Common myeloid progenitor, CD34-positive (primary cell): ENCODE measurements at regions not wholly inside any gene's neighbourhood (a gene's known extent, or its start where the extent isn't known, plus 50 kb on each side); places are given as distances from the start of the nearest gene placed in this dataset.

ENCODE experiments used
- CTCF ChIA-PET: fragments of 350-600 bp; sonication (Branson Sonifier 250); formaldehyde crosslinking; loops from one replicate; lab custom pipeline; 2021; ENCODE audit warnings: antibody characterized with exemption; lab: Charles Lee
- POLR2A ChIA-PET: fragments of 350-600 bp; sonication (Branson Sonifier 250); formaldehyde crosslinking; loops from one replicate; lab custom pipeline; 2021; ENCODE audit warnings: antibody characterized with exemption; lab: Charles Lee
- DNase-seq, 3 donors: peaks; one replicate each; pipeline versions ENCODE4 v3.0.0 to v3.0.0-alpha.2; 2013
- H3K27ac ChIP-seq, 2 experiments: 1 replicate in 1 of 2; 2 replicates in 1 of 2; pipeline ENCODE4 v1.7.0; 2013; ENCODE audit warnings: inconsistent platforms in 2 of 2, low read length in 2 of 2, mild to moderate bottlenecking in 2 of 2, low read depth in 1 of 2, moderate library complexity in 1 of 2; ENCODE audit not compliant: severe bottlenecking in 2 of 2, insufficient read depth in 1 of 2, poor library complexity in 1 of 2
- H3K27me3 ChIP-seq, 5 experiments: replicated peaks in 2 of 5; 1 replicate in 3 of 5; 2 replicates in 2 of 5; pipeline versions ENCODE4 v1.6.1 to v1.7.0; 2013; ENCODE audit warnings: low read length in 4 of 5, mild to moderate bottlenecking in 2 of 5, moderate library complexity in 2 of 5, inconsistent platforms in 1 of 5; ENCODE audit not compliant: insufficient read depth in 5 of 5, control insufficient read depth in 4 of 5
- H3K36me3 ChIP-seq, 4 experiments: 1 replicate in 2 of 4; 2 replicates in 2 of 4; pipeline versions ENCODE4 v1.6.1 to v1.7.0; 2013; ENCODE audit warnings: low read length in 3 of 4, control low read depth in 1 of 4, mild to moderate bottlenecking in 1 of 4; ENCODE audit not compliant: control insufficient read depth in 4 of 4, insufficient read depth in 4 of 4
- H3K4me1 ChIP-seq, 4 experiments: 1 replicate in 3 of 4; 2 replicates in 1 of 4; pipeline versions ENCODE4 v1.6.1 to v1.7.1; 2013; ENCODE audit warnings: low read length in 3 of 4, mild to moderate bottlenecking in 3 of 4, control low read depth in 1 of 4, inconsistent platforms in 1 of 4, moderate library complexity in 1 of 4; ENCODE audit not compliant: control insufficient read depth in 4 of 4, insufficient read depth in 4 of 4; ENCODE audit errors: control extremely low read depth in 1 of 4
- H3K4me3 ChIP-seq, 7 experiments: 1 replicate in 4 of 7; 2 replicates in 3 of 7; pipeline versions ENCODE4 v1.5.1 to v1.7.0; 2013; ENCODE audit warnings: mild to moderate bottlenecking in 7 of 7, low read length in 6 of 7, moderate library complexity in 6 of 7, inconsistent platforms in 2 of 7, low read depth in 2 of 7, control low read depth in 1 of 7; ENCODE audit not compliant: insufficient read depth in 4 of 7, control insufficient read depth in 1 of 7; ENCODE audit errors: extremely low read depth in 1 of 7
- H3K9me3 ChIP-seq, 5 experiments: 1 replicate in 4 of 5; 2 replicates in 1 of 5; pipeline versions ENCODE4 v1.6.1 to v1.7.1; 2013; ENCODE audit warnings: low read length in 4 of 5, mild to moderate bottlenecking in 2 of 5, inconsistent platforms in 1 of 5, low read depth in 1 of 5, moderate library complexity in 1 of 5; ENCODE audit not compliant: control insufficient read depth in 4 of 5, insufficient read depth in 2 of 5; ENCODE audit errors: control extremely low read depth in 1 of 5
- WGBS: methylation state at CpG from one replicate; pipeline ENCODE4 v1.1.5; 2013; ENCODE audit not compliant: insufficient coverage; 5-methylcytosine and 5-hydroxymethylcytosine counted together

- Histone ChIP-seq H3K36me3 (no peaks in the 10 kb centered on the region), H3K4me1 (no peaks in the 10 kb centered on the region), H3K9me3 (peaks cover 0 to 7% (median 2%) of the 10 kb centered on the region in 5 experiments), H3K27ac (no peak overlapping the region), H3K27me3 (no peaks in the 10 kb centered on the region), H3K4me3 (no peak overlapping the region)
- CTCF ChIA-PET, result no interaction called here
- POLR2A ChIA-PET, result no interaction called here
- no peak for DNase-seq
- 89% methylated on average over 12 of the region's 12 CpGs for WGBS
These were observed 497.7 kb downstream of the OCA2 start for GRCh38 chr15:27601239-27601960.

DNA sequence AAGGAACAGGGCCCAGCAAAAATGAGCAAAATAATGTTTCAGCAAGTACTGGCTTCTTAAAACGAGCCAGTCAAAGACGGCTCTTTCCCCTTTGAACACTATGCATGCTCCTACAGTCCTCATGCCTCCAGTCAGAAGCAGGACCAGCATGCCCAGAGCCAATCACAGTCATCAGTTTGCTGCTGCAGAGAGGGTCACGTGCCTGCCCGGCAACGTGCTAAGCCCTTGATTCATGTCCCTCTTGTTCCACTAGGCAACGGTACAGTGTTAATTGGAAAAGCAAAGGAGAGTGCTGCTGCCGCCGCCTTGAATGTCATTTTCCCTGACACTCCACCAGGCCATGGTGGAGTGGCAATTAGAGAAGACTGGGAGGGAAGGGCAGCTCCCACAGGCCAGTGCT is 500.1 kb downstream of the OCA2 start:
- Histone ChIP-seq H3K4me1 (no peaks in the 10 kb centered on the region), H3K27me3 (no peaks in the 10 kb centered on the region), H3K9me3 (peaks cover 0 to 7% (median 1%) of the 10 kb centered on the region in 5 experiments), H3K36me3 (no peaks in the 10 kb centered on the region), H3K27ac (no peak overlapping the region), H3K4me3 (no peak overlapping the region)
- ChIA-PET CTCF (no interaction called here), POLR2A (no interaction called here)
- DNase-seq, result no peak
- 88% methylated on average over 7 of the region's 8 CpGs for WGBS

GRCh38 chr15:27598251-27599009 is 500.7 kb downstream of the OCA2 start:
- Histone ChIP-seq H3K4me3 (no peak overlapping the region), H3K9me3 (peaks cover 0 to 7% (median 1%) of the 10 kb centered on the region in 5 experiments), H3K27ac (no peak overlapping the region), H3K27me3 (no peaks in the 10 kb centered on the region), H3K36me3 (no peaks in the 10 kb centered on the region), H3K4me1 (no peaks in the 10 kb centered on the region)
- 95% methylated on average over 9 of the region's 10 CpGs for WGBS
- ChIA-PET POLR2A (no interaction called here), CTCF (no interaction called here)
- no peak for DNase-seq

- H3K4me1 ChIP-seq, result no peaks in the 10 kb centered on the region
- H3K27me3 ChIP-seq, result no peaks in the 10 kb centered on the region
- POLR2A ChIA-PET, result no interaction called here
- WGBS, result 91% methylated on average over 5 of the region's 8 CpGs
- DNase-seq, result no peak
- no peak overlapping the region for H3K27ac ChIP-seq
- no peaks in the 10 kb centered on the region for H3K36me3 ChIP-seq
- no peak overlapping the region for H3K4me3 ChIP-seq
- CTCF ChIA-PET, result no interaction called here
- H3K9me3 ChIP-seq, result peaks cover 0 to 7% (median 1%) of the 10 kb centered on the region in 5 experiments
These were observed 503.9 kb downstream of the OCA2 start for GRCh38 chr15:27595211-27595610.

GRCh38 chr15:27592036-27592760 is 506.9 kb downstream of the OCA2 start:
- Histone ChIP-seq H3K4me1 (no peaks in the 10 kb centered on the region), H3K9me3 (peaks cover 0 to 2% (median 0%) of the 10 kb centered on the region in 5 experiments), H3K36me3 (no peaks in the 10 kb centered on the region), H3K27ac (no peak overlapping the region), H3K4me3 (no peak overlapping the region), H3K27me3 (peaks cover 0 to 12% (median under 1%) of the 10 kb centered on the region in 5 experiments)
- POLR2A ChIA-PET, result no interaction called here
- no peak for DNase-seq
- CTCF ChIA-PET, result no interaction called here
- 59% methylated on average over 2 of the region's 3 CpGs for WGBS
